Calu3 (cell line): ENCODE measurements at regions not wholly inside any gene's neighbourhood (a gene's known extent, or its start where the extent isn't known, plus 50 kb on each side); places are given as distances from the start of the nearest gene placed in this dataset.

Experiments
- BruUV-seq: library from RNA; stranded (reverse); fragments of 400-500 nt; replicated peaks from 2 replicates; lab custom pipeline; 2021; lab: Mats Ljungman, UMichigan
- CTCF ChIA-PET: fragments of 300-600 bp; sonication (Branson Sonifier 250); formaldehyde crosslinking; loops from one replicate; lab custom pipeline; 2022; ENCODE audit warnings: antibody characterized with exemption; lab: Charles Lee
- DNase-seq: peaks from one replicate; pipeline ENCODE4 v3.0.0; 2022
- H3K27ac Mint-ChIP-seq: one replicate; pipeline ENCODE4 v1.8.0; 2022; ENCODE audit warnings: mixed read lengths; ENCODE audit not compliant: unreplicated experiment
- H3K27me3 Mint-ChIP-seq: one replicate; pipeline ENCODE4 v1.8.0; 2022; ENCODE audit warnings: mixed read lengths; ENCODE audit not compliant: unreplicated experiment
- H3K36me3 Mint-ChIP-seq: one replicate; pipeline ENCODE4 v1.8.0; 2022; ENCODE audit warnings: mild to moderate bottlenecking, moderate library complexity, mixed read lengths; ENCODE audit not compliant: insufficient read depth, unreplicated experiment
- H3K4me1 Mint-ChIP-seq: one replicate; pipeline ENCODE4 v1.8.0; 2022; ENCODE audit warnings: mild to moderate bottlenecking, low read depth, mixed read lengths; ENCODE audit not compliant: unreplicated experiment
- H3K4me3 Mint-ChIP-seq: one replicate; pipeline ENCODE4 v1.8.0; 2022; ENCODE audit warnings: mild to moderate bottlenecking, low read depth, moderate library complexity, mixed read lengths; ENCODE audit not compliant: unreplicated experiment
- H3K9me3 Mint-ChIP-seq: one replicate; pipeline ENCODE4 v1.8.0; 2022; ENCODE audit warnings: low read depth, mixed read lengths; ENCODE audit not compliant: unreplicated experiment
- intact Hi-C: fragments of 100-400 bp; cut with micrococcal nuclease; formaldehyde crosslinking; loops from one replicate; pipeline ENCODE4 v1.10.0; 2022; ENCODE audit not compliant: unreplicated experiment
- TF ChIP-seq, protein P1 (sequence below): fragments of 200-600 bp; IDR thresholded peaks from one replicate; pipeline ENCODE4 v1.8.0; 2022; ENCODE audit warnings: antibody characterized with exemption; ENCODE audit not compliant: unreplicated experiment

- TF ChIP-seq, protein P1, sequence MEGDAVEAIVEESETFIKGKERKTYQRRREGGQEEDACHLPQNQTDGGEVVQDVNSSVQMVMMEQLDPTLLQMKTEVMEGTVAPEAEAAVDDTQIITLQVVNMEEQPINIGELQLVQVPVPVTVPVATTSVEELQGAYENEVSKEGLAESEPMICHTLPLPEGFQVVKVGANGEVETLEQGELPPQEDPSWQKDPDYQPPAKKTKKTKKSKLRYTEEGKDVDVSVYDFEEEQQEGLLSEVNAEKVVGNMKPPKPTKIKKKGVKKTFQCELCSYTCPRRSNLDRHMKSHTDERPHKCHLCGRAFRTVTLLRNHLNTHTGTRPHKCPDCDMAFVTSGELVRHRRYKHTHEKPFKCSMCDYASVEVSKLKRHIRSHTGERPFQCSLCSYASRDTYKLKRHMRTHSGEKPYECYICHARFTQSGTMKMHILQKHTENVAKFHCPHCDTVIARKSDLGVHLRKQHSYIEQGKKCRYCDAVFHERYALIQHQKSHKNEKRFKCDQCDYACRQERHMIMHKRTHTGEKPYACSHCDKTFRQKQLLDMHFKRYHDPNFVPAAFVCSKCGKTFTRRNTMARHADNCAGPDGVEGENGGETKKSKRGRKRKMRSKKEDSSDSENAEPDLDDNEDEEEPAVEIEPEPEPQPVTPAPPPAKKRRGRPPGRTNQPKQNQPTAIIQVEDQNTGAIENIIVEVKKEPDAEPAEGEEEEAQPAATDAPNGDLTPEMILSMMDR, result no peak
- H3K4me3 Mint-ChIP-seq, result no peak overlapping the region
- intact Hi-C loops, result no loop called here
- DNase-seq, result peak; percentile 9
- H3K4me1 Mint-ChIP-seq, result no peaks in the 10 kb centered on the region
- no peaks in the 10 kb centered on the region for H3K27me3 Mint-ChIP-seq
- no TSS peak for BruUV-seq
- CTCF ChIA-PET, result no interaction called here
- H3K36me3 Mint-ChIP-seq, result no peaks in the 10 kb centered on the region
- H3K27ac Mint-ChIP-seq, result no peak overlapping the region
- peaks cover 7% of the 10 kb centered on the region for H3K9me3 Mint-ChIP-seq
Observed at GRCh38 chr2:6372317-6372901, 493.3 kb downstream of the CMPK2 start.

DNA sequence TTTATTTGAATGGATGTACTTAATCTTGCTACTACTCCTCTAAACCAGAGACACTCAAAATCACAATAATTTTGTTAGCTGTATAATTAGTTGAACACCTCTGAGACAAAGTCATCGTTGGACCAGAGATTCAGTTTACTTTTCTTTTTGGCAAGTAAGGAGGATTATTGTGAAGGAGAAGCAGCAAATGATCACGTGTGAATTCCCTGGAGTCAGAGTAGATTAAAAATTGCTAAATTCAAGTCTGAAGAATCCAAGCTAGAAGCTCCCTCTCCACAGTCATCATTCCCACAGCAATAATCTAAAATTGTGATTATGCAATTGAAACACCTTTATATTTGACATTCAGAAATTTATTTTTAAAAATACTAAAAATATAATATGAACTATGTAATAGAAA, 484.4 kb downstream of the CMPK2 start:
- CTCF ChIA-PET, result no interaction called here
- no peak overlapping the region for H3K4me3 Mint-ChIP-seq
- intact Hi-C loops, result no loop called here
- no peaks in the 10 kb centered on the region for H3K4me1 Mint-ChIP-seq
- DNase-seq, result no peak
- no peak overlapping the region for H3K27ac Mint-ChIP-seq
- H3K27me3 Mint-ChIP-seq, result no peaks in the 10 kb centered on the region
- H3K9me3 Mint-ChIP-seq, result peaks cover 7% of the 10 kb centered on the region
- no peaks in the 10 kb centered on the region for H3K36me3 Mint-ChIP-seq
- TF ChIP-seq, protein P1, result no peak
- no TSS peak for BruUV-seq

DNA sequence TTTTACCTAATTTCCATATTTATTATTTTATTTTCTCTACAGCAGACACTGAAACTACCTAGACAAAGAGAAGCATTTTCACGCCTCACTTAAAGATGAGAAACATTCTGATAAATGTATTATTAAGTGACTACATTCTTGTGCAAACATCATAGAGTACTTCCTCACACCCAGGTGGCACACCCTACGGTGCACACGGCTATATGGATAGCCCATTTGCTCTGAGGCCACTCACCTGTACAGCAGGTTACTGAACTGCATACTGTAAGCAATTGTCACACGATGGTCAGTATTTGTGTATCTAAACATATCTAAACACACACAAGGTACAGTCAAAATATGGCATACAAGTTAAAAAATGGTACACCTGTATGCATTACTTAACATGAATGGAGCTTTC, 481.4 kb downstream of the CMPK2 start:
- CTCF ChIA-PET, result no interaction called here
- intact Hi-C loops, result no loop called here
- no peaks in the 10 kb centered on the region for H3K4me1 Mint-ChIP-seq
- H3K36me3 Mint-ChIP-seq, result no peaks in the 10 kb centered on the region
- H3K9me3 Mint-ChIP-seq, result peaks cover 12% of the 10 kb centered on the region
- no peak overlapping the region for H3K27ac Mint-ChIP-seq
- no peaks in the 10 kb centered on the region for H3K27me3 Mint-ChIP-seq
- no TSS peak for BruUV-seq
- DNase-seq, result no peak
- TF ChIP-seq, protein P1, result no peak
- H3K4me3 Mint-ChIP-seq, result no peak overlapping the region

- Mint-ChIP-seq H3K9me3 (peaks cover 11% of the 10 kb centered on the region), H3K36me3 (no peaks in the 10 kb centered on the region), H3K27me3 (no peaks in the 10 kb centered on the region), H3K27ac (no peak overlapping the region), H3K4me1 (no peaks in the 10 kb centered on the region), H3K4me3 (no peak overlapping the region)
- BruUV-seq, result no TSS peak
- intact Hi-C loops, result no loop called here
- TF ChIP-seq, protein P1, result no peak
- no peak for DNase-seq
- CTCF ChIA-PET, result no interaction called here
Observed at GRCh38 chr2:6392354-6392753, 473.4 kb downstream of the CMPK2 start.
